ENCODE measurements at regions not wholly inside any gene's neighbourhood (a gene's known extent, or its start where the extent isn't known, plus 50 kb on each side); places are given as distances from the start of the nearest gene placed in this dataset.
"Not testable (repeated sequence)": the region's sequence is repeated elsewhere in the genome, so short reads cannot be mapped to it uniquely, and the experiment has no call there.

DNA sequence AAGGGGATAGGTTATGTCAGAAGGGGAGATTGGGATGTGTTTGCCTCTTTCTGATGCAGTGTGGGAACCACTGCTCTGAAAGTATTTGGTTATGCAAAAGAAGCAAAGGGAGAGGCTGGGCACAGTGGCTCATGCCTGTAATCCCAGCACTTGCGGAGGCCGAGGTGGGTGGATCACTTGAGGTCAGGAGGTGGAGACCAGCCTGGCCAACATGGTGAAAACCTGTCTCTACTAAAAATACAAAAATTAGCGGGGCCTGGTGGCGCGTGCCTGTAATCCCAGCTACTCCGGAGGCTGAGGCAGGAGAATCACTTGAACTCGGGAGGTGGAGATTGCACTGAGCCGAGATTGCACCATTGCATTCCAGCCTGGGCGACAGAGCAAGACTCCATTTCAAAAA, 87.0 kb downstream of the ARRDC3 start:
- TF ChIP-seq, protein P1, sequence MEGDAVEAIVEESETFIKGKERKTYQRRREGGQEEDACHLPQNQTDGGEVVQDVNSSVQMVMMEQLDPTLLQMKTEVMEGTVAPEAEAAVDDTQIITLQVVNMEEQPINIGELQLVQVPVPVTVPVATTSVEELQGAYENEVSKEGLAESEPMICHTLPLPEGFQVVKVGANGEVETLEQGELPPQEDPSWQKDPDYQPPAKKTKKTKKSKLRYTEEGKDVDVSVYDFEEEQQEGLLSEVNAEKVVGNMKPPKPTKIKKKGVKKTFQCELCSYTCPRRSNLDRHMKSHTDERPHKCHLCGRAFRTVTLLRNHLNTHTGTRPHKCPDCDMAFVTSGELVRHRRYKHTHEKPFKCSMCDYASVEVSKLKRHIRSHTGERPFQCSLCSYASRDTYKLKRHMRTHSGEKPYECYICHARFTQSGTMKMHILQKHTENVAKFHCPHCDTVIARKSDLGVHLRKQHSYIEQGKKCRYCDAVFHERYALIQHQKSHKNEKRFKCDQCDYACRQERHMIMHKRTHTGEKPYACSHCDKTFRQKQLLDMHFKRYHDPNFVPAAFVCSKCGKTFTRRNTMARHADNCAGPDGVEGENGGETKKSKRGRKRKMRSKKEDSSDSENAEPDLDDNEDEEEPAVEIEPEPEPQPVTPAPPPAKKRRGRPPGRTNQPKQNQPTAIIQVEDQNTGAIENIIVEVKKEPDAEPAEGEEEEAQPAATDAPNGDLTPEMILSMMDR (conservative IDR thresholded peaks at IDR 0.05 in 1 of 2, IDR thresholded peaks at IDR 0.05 in 1 of 2; ENCODE audit: extremely low read depth in 1 of 2, insufficient read depth in 1 of 2, low read depth in 1 of 2, low read length in 2 of 2): not testable (repeated sequence)
- not testable (repeated sequence) for TF ChIP-seq EZH2 (IDR thresholded peaks at IDR 0.05; ENCODE audit: borderline replicate concordance, low read length)

All from mammary epithelial cell (primary cell).